H1 (cell line): ENCODE measurements at regions not wholly inside any gene's neighbourhood (a gene's known extent, or its start where the extent isn't known, plus 50 kb on each side); places are given as distances from the start of the nearest gene placed in this dataset.

Source experiments
- CTCF ChIA-PET: fragments of 300-600 bp; sonication (Branson Sonifier 250); formaldehyde crosslinking; loops from one replicate; lab custom pipeline; 2021; ENCODE audit not compliant: partially characterized antibody; lab: Charles Lee
- POLR2A ChIA-PET: fragments of 300-600 bp; sonication (Branson Sonifier 250); formaldehyde crosslinking; loops from one replicate; lab custom pipeline; 2021; ENCODE audit warnings: inconsistent platforms; ENCODE audit not compliant: partially characterized antibody; lab: Charles Lee
- DNase-seq, 2 experiments: peaks; one replicate each; pipeline versions ENCODE4 v3.0.0 to v3.0.0-alpha.2; 2010 to 2022; ENCODE audit warnings: low spot score in 2 of 2, low read depth in 1 of 2, mixed read lengths in 1 of 2
- FAIRE-seq: peaks from 2 replicates; lab custom pipeline; 2011; peaks lifted over from hg19 to GRCh38; lab: Jason Lieb, UNC
- H2AFZ ChIP-seq: 2 replicates; pipeline ENCODE4 v1.8.1; 2012; ENCODE audit warnings: low read length, inconsistent platforms
- H2AK5ac ChIP-seq: 2 replicates; pipeline ENCODE4 v1.6.1; 2013; ENCODE audit warnings: low read depth, low read length
- H2BK120ac ChIP-seq: replicated peaks from 2 replicates; pipeline ENCODE3; 2013; ENCODE audit warnings: low read depth, low read length, inconsistent platforms
- H2BK12ac ChIP-seq: 2 replicates; pipeline ENCODE4 v1.6.1; 2013; ENCODE audit warnings: low read depth, low read length
- H2BK15ac ChIP-seq: 2 replicates; pipeline ENCODE4 v1.6.1; 2013; ENCODE audit warnings: low read length
- H2BK20ac ChIP-seq: 2 replicates; pipeline ENCODE4 v1.6.1; 2013; ENCODE audit warnings: low read length
- H2BK5ac ChIP-seq: 2 replicates; pipeline ENCODE4 v1.6.1; 2013; ENCODE audit warnings: low read depth, low read length
- H3K14ac ChIP-seq: 2 replicates; pipeline ENCODE4 v1.6.1; 2013; ENCODE audit warnings: inconsistent platforms; ENCODE audit not compliant: insufficient read length
- H3K18ac ChIP-seq: 2 replicates; pipeline ENCODE4 v1.6.1; 2013; ENCODE audit warnings: low read length; ENCODE audit errors: extremely low read depth
- H3K23ac ChIP-seq: 2 replicates; pipeline ENCODE4 v1.6.1; 2013; ENCODE audit warnings: inconsistent platforms; ENCODE audit not compliant: insufficient read length
- H3K23me2 ChIP-seq: 2 replicates; pipeline ENCODE4 v1.6.1; 2013; ENCODE audit warnings: low read depth, low read length
- H3K27ac ChIP-seq: 2 replicates; pipeline ENCODE4 v1.6.1; 2011; ENCODE audit warnings: low read depth, low read length, inconsistent platforms
- H3K27me3 ChIP-seq, 4 experiments: replicated peaks in 1 of 4; 1 replicate in 1 of 4; 2 replicates in 3 of 4; pipeline versions ENCODE4 v1.6.1 to v1.8.1; 2011 to 2013; ENCODE audit warnings: low read length in 3 of 4, mild to moderate bottlenecking in 3 of 4, inconsistent platforms in 2 of 4, mixed read lengths in 2 of 4, moderate library complexity in 1 of 4; ENCODE audit not compliant: control insufficient read depth in 3 of 4, insufficient read depth in 3 of 4; ENCODE audit errors: extremely low read depth in 1 of 4
- H3K36me3 ChIP-seq, 4 experiments: 2 replicates each; pipeline versions ENCODE4 v1.6.1 to v1.8.1; 2011 to 2013; ENCODE audit warnings: mild to moderate bottlenecking in 4 of 4, low read length in 3 of 4, moderate library complexity in 2 of 4, control low read depth in 1 of 4, inconsistent platforms in 1 of 4; ENCODE audit not compliant: insufficient read depth in 4 of 4, control insufficient read depth in 2 of 4
- H3K4ac ChIP-seq: replicated peaks from 2 replicates; pipeline ENCODE3; 2013; ENCODE audit warnings: low read length, low read depth, mixed read lengths, inconsistent platforms; ENCODE audit not compliant: insufficient read length
- H3K4me1 ChIP-seq, 4 experiments: replicated peaks in 1 of 4; 1 replicate in 1 of 4; 2 replicates in 3 of 4; pipeline versions ENCODE4 v1.6.1 to v1.8.1; 2011 to 2013; ENCODE audit warnings: low read length in 3 of 4, inconsistent platforms in 2 of 4, mixed read lengths in 1 of 4; ENCODE audit not compliant: insufficient read depth in 4 of 4, control insufficient read depth in 3 of 4
- H3K4me2 ChIP-seq, 2 experiments: 2 replicates each; pipeline versions ENCODE4 v1.6.1 to v1.8.1; 2011 to 2013; ENCODE audit warnings: low read depth in 2 of 2, low read length in 2 of 2, control low read depth in 1 of 2, inconsistent platforms in 1 of 2, mild to moderate bottlenecking in 1 of 2; ENCODE audit not compliant: insufficient read depth in 1 of 2
- H3K4me3 ChIP-seq, 4 experiments: fragments of 200-600, 300-600 bp in 1 of 4; sonication (generic), shearing (Covaris generic), sonication (Bioruptor Twin) in 1 of 4; 2 replicates each; pipeline versions ENCODE4 v1.5.1 to v1.8.1; 2011 to 2016; ENCODE audit warnings: low read length in 4 of 4, low read depth in 3 of 4, control low read depth in 2 of 4, inconsistent platforms in 2 of 4, mild to moderate bottlenecking in 2 of 4, mixed read lengths in 1 of 4, moderate library complexity in 1 of 4; ENCODE audit not compliant: insufficient read depth in 2 of 4; ENCODE audit errors: extremely low read depth in 1 of 4
- H3K56ac ChIP-seq: replicated peaks from 2 replicates; pipeline ENCODE3; 2013; ENCODE audit warnings: low read depth, mild to moderate bottlenecking, mixed read lengths, low read length, inconsistent platforms; ENCODE audit not compliant: insufficient read length
- H3K79me1 ChIP-seq: 2 replicates; pipeline ENCODE4 v1.6.1; 2013; ENCODE audit warnings: low read depth, low read length, control low read depth
- H3K79me2 ChIP-seq, 2 experiments: 2 replicates each; pipeline versions ENCODE4 v1.6.1 to v1.8.1; 2012 to 2013; ENCODE audit warnings: low read length in 2 of 2, mild to moderate bottlenecking in 2 of 2, inconsistent platforms in 1 of 2; ENCODE audit not compliant: insufficient read depth in 2 of 2, control insufficient read depth in 1 of 2
- H3K9ac ChIP-seq, 4 experiments: replicated peaks in 1 of 4; 1 replicate in 1 of 4; 2 replicates in 3 of 4; pipeline versions ENCODE4 v1.6.1 to v1.8.1; 2011 to 2013; ENCODE audit warnings: low read depth in 3 of 4, low read length in 3 of 4, control low read depth in 2 of 4, mild to moderate bottlenecking in 2 of 4, moderate library complexity in 2 of 4, inconsistent platforms in 1 of 4; ENCODE audit errors: extremely low read depth in 1 of 4
- H3K9me3 ChIP-seq, 2 experiments: 2 replicates each; pipeline versions ENCODE4 v1.6.1 to v1.8.1; 2012 to 2013; ENCODE audit warnings: mild to moderate bottlenecking in 2 of 2, moderate library complexity in 2 of 2, control low read depth in 1 of 2, inconsistent platforms in 1 of 2, low read depth in 1 of 2, low read length in 1 of 2, mixed read lengths in 1 of 2; ENCODE audit not compliant: insufficient read depth in 2 of 2
- H4K20me1 ChIP-seq, 2 experiments: replicated peaks in 1 of 2; 2 replicates each; pipeline versions ENCODE3 to v1.8.1; 2011 to 2013; ENCODE audit warnings: inconsistent platforms in 2 of 2, low read length in 2 of 2, mild to moderate bottlenecking in 1 of 2; ENCODE audit not compliant: insufficient read depth in 2 of 2, control insufficient read depth in 1 of 2
- H4K5ac ChIP-seq: 2 replicates; pipeline ENCODE4 v1.6.1; 2013; ENCODE audit warnings: low read length, low read depth, mixed read lengths, inconsistent platforms; ENCODE audit not compliant: insufficient read length
- H4K8ac ChIP-seq: 2 replicates; pipeline ENCODE4 v1.8.0; 2013; ENCODE audit warnings: mild to moderate bottlenecking, moderate library complexity, low read length, inconsistent platforms; ENCODE audit not compliant: insufficient read depth; ENCODE audit errors: extremely low read depth
- H4K91ac ChIP-seq: replicated peaks from 2 replicates; pipeline ENCODE3; 2013; ENCODE audit warnings: low read length, mixed read lengths, inconsistent platforms; ENCODE audit not compliant: insufficient read length
- WGBS, 2 experiments: shearing (Covaris generic) in 1 of 2; methylation state at CpG; one replicate each; pipeline versions ENCODE4 v1.1.6 to v1.1.7; 2013 to 2015; ENCODE audit warnings: low lambda C conversion rate in 2 of 2, mixed read lengths in 2 of 2, inconsistent platforms in 1 of 2, low coverage in 1 of 2, missing lambda C conversion rate in 1 of 2; ENCODE audit not compliant: insufficient replicate concordance in 2 of 2, insufficient coverage in 1 of 2, insufficient read length in 1 of 2; ENCODE audit errors: extremely low coverage in 1 of 2, missing lambda C conversion rate in 1 of 2; 5-methylcytosine and 5-hydroxymethylcytosine counted together

DNA sequence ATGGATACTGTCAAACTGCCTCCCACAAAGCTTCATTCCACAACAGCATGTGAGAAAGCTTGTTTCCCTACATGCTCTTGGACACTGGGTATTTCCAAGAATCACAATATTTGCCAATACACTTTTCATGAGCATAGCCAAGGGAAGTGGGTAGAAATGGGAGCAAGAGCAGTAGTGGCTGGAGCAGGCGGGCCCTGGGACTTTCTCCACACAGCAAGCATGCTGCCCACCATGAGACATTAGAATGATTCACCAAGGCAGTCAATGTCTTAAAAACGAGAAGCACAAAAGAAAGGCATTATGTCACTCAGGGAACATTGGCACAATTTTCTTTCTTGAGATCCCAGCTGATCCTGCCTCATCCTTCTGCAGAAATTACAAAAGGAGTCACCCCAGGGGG is 371.6 kb upstream of the RUNX1 start:
- ChIA-PET CTCF (interaction anchor here (1.1 to 2.0 kb wide), 4 partner anchors 16 to 21 kb away, joined by 3 to 5 read pairs (median 4); no protein-coding TSS in a partner anchor), POLR2A (no interaction called here)
- WGBS, 2 experiments, result 95% methylated on average over 2 of the region's 2 CpGs; no CpG with 5 or more reads in 1 of the 2 experiments
- Histone ChIP-seq H2BK20ac (no peak overlapping the region), H2BK120ac (no peak overlapping the region), H3K9me3 (peaks cover 10 to 15% of the 10 kb centered on the region in 2 experiments; a peak in 3 of 4 replicates), H4K91ac (no peak overlapping the region), H2BK5ac (no peak overlapping the region), H4K5ac (no peak overlapping the region), H3K27me3 (no peaks in the 10 kb centered on the region), H3K4me2 (no peak overlapping the region), H2BK15ac (no peak overlapping the region), H3K4me3 (no peak overlapping the region), H3K79me1 (no peaks in the 10 kb centered on the region), H4K8ac (no peak overlapping the region), H3K23me2 (no peaks in the 10 kb centered on the region), H3K18ac (no peak overlapping the region), H3K4ac (no peak overlapping the region), H3K36me3 (no peaks in the 10 kb centered on the region), H3K79me2 (no peaks in the 10 kb centered on the region), H3K4me1 (peaks cover 0 to 3% (median 0%) of the 10 kb centered on the region in 4 experiments; a peak in 1 of 7 replicates), H2BK12ac (no peak overlapping the region), H2AFZ (no peak overlapping the region), H4K20me1 (no peaks in the 10 kb centered on the region), H3K14ac (no peak overlapping the region), H3K23ac (no peak overlapping the region), H3K27ac (no peak overlapping the region), H3K56ac (no peak overlapping the region), H3K9ac (no peak overlapping the region), H2AK5ac (no peak overlapping the region)
- DNase-seq (no peak), FAIRE-seq (no peak)
